ENCODE measurements at regions not wholly inside any gene's neighbourhood (a gene's known extent, or its start where the extent isn't known, plus 50 kb on each side); places are given as distances from the start of the nearest gene placed in this dataset.
A peak's percentile ranks its signal among the peaks of the same experiment; 100 is the strongest.

- TF ChIP-seq MYC (IDR thresholded peaks at IDR 0.05; ENCODE audit: low read depth, low read length) (no peak), CTCF (IDR thresholded peaks at IDR 0.05; ENCODE audit: low read depth, low read length) (no peak), MAX (IDR thresholded peaks at IDR 0.05; ENCODE audit: low read depth, low read length) (no peak), POLR2A (IDR thresholded peaks at IDR 0.05; ENCODE audit: extremely low read depth, insufficient read length) (no peak)
- no peak overlapping the region for H3K4me3 ChIP-seq (ENCODE audit: low read depth, low read length)
- DNase-seq (ENCODE audit: low read depth): no peak
Measured at GRCh38 chr2:48912110-48912509, 156.6 kb upstream of the LHCGR start.

GRCh38 chr2:48910961-48911360 lies 155.4 kb upstream of the LHCGR start:
- no peak overlapping the region for H3K4me3 ChIP-seq (ENCODE audit: low read depth, low read length)
- TF ChIP-seq MYC (IDR thresholded peaks at IDR 0.05; ENCODE audit: low read depth, low read length) (no peak), MAX (IDR thresholded peaks at IDR 0.05; ENCODE audit: low read depth, low read length) (no peak), POLR2A (IDR thresholded peaks at IDR 0.05; ENCODE audit: extremely low read depth, insufficient read length) (no peak), CTCF (IDR thresholded peaks at IDR 0.05; ENCODE audit: low read depth, low read length) (no peak)
- no peak for DNase-seq (ENCODE audit: low read depth)

GRCh38 chr2:48906633-48907032 lies 151.1 kb upstream of the LHCGR start:
- TF ChIP-seq MYC (IDR thresholded peaks at IDR 0.05; ENCODE audit: low read depth, low read length) (no peak), MAX (IDR thresholded peaks at IDR 0.05; ENCODE audit: low read depth, low read length) (no peak), POLR2A (IDR thresholded peaks at IDR 0.05; ENCODE audit: extremely low read depth, insufficient read length) (no peak), CTCF (IDR thresholded peaks at IDR 0.05; ENCODE audit: low read depth, low read length) (no peak)
- no peak for DNase-seq (ENCODE audit: low read depth)
- no peak overlapping the region for H3K4me3 ChIP-seq (ENCODE audit: low read depth, low read length)

- H3K4me3 ChIP-seq (ENCODE audit: low read depth, low read length): no peak overlapping the region
- TF ChIP-seq CTCF (IDR thresholded peaks at IDR 0.05; ENCODE audit: low read depth, low read length) (no peak), POLR2A (IDR thresholded peaks at IDR 0.05; ENCODE audit: extremely low read depth, insufficient read length) (no peak), MAX (IDR thresholded peaks at IDR 0.05; ENCODE audit: low read depth, low read length) (no peak), MYC (IDR thresholded peaks at IDR 0.05; ENCODE audit: low read depth, low read length) (no peak)
- DNase-seq (ENCODE audit: low read depth): peak; percentile 18
Measured at GRCh38 chr2:48905696-48906095, 150.2 kb upstream of the LHCGR start.

GRCh38 chr2:48902521-48902920 lies 147.0 kb upstream of the LHCGR start:
- TF ChIP-seq MAX (IDR thresholded peaks at IDR 0.05; ENCODE audit: low read depth, low read length): no peak
- no peak for TF ChIP-seq POLR2A (IDR thresholded peaks at IDR 0.05; ENCODE audit: extremely low read depth, insufficient read length)
- TF ChIP-seq CTCF (IDR thresholded peaks at IDR 0.05; ENCODE audit: low read depth, low read length): no peak
- TF ChIP-seq MYC (IDR thresholded peaks at IDR 0.05; ENCODE audit: low read depth, low read length): no peak
- no peak overlapping the region for H3K4me3 ChIP-seq (ENCODE audit: low read depth, low read length)
- DNase-seq (ENCODE audit: low read depth): peak; percentile 5

- DNase-seq (ENCODE audit: low read depth): no peak
- TF ChIP-seq POLR2A (IDR thresholded peaks at IDR 0.05; ENCODE audit: extremely low read depth, insufficient read length): no peak
- no peak for TF ChIP-seq CTCF (IDR thresholded peaks at IDR 0.05; ENCODE audit: low read depth, low read length)
- TF ChIP-seq MAX (IDR thresholded peaks at IDR 0.05; ENCODE audit: low read depth, low read length): no peak
- no peak for TF ChIP-seq MYC (IDR thresholded peaks at IDR 0.05; ENCODE audit: low read depth, low read length)
- no peak overlapping the region for H3K4me3 ChIP-seq (ENCODE audit: low read depth, low read length)
Measured at GRCh38 chr2:48901416-48901815, 145.9 kb upstream of the LHCGR start.

All from NB4 (cell line).